ENCODE measurements at regions not wholly inside any gene's neighbourhood (a gene's known extent, or its start where the extent isn't known, plus 50 kb on each side); places are given as distances from the start of the nearest gene placed in this dataset.
"Not testable (repeated sequence)": the region's sequence is repeated elsewhere in the genome, so short reads cannot be mapped to it uniquely, and the experiment has no call there.

GRCh38 chr3:30521156-30521715 is 85.2 kb upstream of the TGFBR2 start:
- DNase-seq (ENCODE audit: low spot score), result no peak

DNA sequence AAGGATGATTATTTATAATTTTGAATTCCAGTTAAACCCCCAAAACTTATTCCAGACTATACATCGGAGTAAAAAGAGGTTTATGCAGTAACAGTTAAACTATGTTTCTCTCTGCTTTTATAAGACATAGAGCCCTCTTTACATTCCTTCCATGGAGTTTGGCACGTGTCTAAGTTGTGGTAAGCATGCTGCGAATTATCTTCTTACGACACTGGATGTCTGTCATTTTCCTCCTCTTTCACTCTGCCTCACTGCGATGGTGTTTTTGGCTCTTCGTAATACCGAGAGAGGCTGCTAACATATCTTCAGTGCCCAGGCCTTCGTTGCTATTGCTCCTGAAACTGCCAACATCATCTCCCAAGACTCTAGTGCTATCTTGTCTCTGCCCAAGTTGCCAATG is 83.9 kb upstream of the TGFBR2 start:
- DNase-seq (ENCODE audit: low spot score), result no peak

GRCh38 chr3:30523366-30523765 is 83.0 kb upstream of the TGFBR2 start:
- DNase-seq (ENCODE audit: low spot score), result no peak

- no peak for DNase-seq (ENCODE audit: low spot score)
Measured at GRCh38 chr3:30524357-30525040, 81.9 kb upstream of the TGFBR2 start.

DNA sequence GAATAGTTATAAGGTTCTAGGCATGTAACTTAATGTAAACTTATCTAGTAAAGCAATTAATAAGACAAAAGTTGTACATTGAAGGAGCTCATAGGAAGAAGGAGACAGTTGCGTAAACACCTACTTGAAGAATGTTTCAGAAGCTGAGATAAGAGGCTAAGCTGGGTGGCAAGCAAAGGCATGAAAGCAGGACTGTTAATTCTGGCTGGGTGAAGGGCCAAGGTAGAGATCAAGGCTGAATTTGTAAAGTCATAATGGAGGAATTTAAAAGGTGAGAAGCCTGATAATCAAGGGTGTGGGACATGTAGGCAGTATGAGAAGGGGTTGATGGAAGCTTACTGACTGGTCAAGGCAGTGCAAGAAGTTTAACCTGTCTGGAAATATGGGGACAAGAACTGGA is 80.4 kb upstream of the TGFBR2 start:
- DNase-seq (ENCODE audit: low spot score), result no peak

DNA sequence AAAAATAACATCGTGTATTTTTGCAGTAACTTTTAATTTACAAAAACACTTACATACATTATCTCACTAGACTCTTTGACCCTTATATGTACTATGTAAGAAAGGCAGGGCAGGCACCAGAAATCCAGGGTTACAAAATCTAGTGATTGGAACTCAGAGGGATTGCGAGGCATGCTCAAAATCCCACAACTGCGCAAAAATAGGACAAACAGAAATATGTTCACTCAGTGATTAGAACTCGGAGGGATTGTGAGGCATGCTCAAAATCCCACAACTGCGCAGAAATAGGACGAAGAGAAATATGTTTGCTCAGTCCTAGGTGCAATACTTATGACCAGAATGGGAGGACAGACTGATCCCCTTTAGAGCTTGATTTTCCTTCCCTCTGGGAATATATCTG is 79.2 kb upstream of the TGFBR2 start:
- DNase-seq (ENCODE audit: low spot score), result no peak

GRCh38 chr3:30527720-30528119 is 78.7 kb upstream of the TGFBR2 start:
- no peak for DNase-seq (ENCODE audit: low spot score)

GRCh38 chr3:30530084-30530483 is 76.3 kb upstream of the TGFBR2 start:
- no peak for DNase-seq (ENCODE audit: low spot score)

- DNase-seq (ENCODE audit: low spot score), result no peak
Measured at GRCh38 chr3:30531017-30531570, 75.3 kb upstream of the TGFBR2 start.

GRCh38 chr3:30535525-30535924 is 70.9 kb upstream of the TGFBR2 start:
- DNase-seq (ENCODE audit: low spot score), result no peak

GRCh38 chr3:30538791-30539190 is 67.6 kb upstream of the TGFBR2 start:
- DNase-seq (ENCODE audit: low spot score), result no peak

- DNase-seq (ENCODE audit: low spot score), result no peak
Measured at GRCh38 chr3:30539206-30539605, 67.2 kb upstream of the TGFBR2 start.

- DNase-seq (ENCODE audit: low spot score), result no peak
Measured at GRCh38 chr3:30539772-30540171, 66.6 kb upstream of the TGFBR2 start.

DNA sequence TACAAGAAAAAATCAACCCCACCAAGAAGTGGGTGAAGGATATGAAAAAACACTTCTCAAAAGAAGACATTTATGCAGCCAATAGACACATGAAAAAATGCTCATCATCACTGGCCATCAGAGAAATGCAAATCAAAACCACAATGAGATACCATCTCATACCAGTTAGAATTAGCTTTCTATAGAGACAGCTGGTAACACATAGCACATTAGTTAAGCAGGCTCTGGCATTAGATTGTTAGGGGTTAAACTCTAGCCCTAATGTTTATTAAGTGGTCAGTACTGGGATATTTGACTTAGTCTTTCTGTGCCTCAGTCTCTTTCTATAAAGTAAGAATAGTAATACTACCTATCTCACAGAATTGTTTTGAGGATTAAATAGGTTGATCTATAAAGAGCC is 65.2 kb upstream of the TGFBR2 start:
- DNase-seq (ENCODE audit: low spot score), result not testable (repeated sequence)

DNA sequence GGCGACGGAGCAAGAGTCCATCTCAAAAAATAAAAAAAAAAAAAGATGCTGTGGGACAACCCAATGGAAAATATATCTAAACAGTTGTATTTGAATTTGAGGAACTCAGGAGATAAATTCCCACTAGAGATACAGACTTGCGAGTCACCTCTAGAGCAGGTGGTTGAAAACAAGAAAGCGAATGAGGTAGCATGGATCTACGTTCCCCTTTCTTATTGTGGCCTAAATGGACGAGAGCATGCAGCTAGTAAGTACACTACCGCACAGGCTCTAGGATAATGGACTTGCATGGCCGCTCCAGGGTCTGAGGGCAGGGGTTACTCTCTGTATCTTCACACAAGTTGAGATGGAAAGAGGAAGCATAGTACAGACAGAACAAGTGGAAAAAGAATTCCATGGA is 63.5 kb upstream of the TGFBR2 start:
- DNase-seq (ENCODE audit: low spot score), result no peak

GRCh38 chr3:30544812-30545211 is 61.6 kb upstream of the TGFBR2 start:
- no peak for DNase-seq (ENCODE audit: low spot score)

GRCh38 chr3:30546934-30547333 is 59.5 kb upstream of the TGFBR2 start:
- no peak for DNase-seq (ENCODE audit: low spot score)

GRCh38 chr3:30547716-30548115 is 58.7 kb upstream of the TGFBR2 start:
- no peak for DNase-seq (ENCODE audit: low spot score)

DNA sequence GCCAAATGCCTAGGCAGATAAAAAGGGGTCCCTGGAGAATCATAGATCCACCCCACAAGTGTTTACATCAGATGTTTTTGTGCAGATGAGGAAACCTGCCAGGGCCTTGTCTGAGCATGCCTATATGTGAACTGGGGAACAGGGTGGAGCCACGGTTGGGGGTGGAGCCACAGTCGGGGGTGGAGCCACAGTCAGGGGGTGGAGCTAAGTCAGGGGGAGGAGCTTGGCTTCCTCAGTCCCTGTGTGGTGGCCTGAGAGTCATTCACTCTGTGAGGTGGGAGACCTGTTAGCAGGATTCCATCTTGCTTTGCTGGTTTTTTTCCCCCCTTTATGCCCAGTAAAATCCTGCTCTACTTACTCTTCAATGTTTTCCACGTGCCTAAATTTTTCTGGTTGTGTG is 57.8 kb upstream of the TGFBR2 start:
- DNase-seq (ENCODE audit: low spot score), result no peak

- DNase-seq (ENCODE audit: low spot score), result no peak
Measured at GRCh38 chr3:30549600-30549999, 56.8 kb upstream of the TGFBR2 start.

DNA sequence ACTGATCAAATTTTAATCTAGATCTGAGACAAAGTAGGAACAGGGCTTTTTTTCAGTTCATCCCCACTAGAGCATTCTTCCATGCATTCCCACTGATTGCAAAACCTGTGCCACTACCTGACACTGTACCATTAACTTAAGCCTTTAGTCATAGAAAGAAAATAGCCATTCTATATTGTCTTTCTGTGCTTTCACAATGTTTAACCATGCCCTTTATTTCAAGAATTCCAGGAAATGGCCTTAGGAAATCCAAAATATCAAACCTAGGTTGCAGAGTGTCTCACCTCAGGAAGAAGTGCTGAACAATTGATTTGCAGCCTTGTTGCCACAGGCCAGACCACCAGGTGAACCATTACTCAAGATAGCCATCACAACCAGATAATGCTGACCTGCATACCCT is 56.2 kb upstream of the TGFBR2 start:
- no peak for DNase-seq (ENCODE audit: low spot score)

DNA sequence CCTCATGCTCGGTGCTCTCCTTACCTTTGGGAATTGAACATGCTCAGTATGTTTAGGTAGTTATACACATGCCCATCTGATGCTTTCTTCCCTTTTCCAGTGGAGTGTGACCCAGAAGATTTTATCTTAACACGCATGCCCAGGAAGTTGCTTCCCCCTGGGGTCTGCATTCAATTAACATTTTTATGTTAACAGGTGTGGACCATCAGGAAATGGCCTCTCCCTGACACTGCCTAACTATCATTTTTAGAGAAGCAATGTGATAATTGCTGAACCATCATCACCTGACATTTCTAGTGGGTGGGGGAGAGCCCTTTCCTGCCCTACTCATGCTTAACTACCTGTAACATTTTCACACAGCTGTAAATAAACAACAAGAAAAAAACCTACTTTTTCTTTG is 55.1 kb upstream of the TGFBR2 start:
- no peak for DNase-seq (ENCODE audit: low spot score)

DNA sequence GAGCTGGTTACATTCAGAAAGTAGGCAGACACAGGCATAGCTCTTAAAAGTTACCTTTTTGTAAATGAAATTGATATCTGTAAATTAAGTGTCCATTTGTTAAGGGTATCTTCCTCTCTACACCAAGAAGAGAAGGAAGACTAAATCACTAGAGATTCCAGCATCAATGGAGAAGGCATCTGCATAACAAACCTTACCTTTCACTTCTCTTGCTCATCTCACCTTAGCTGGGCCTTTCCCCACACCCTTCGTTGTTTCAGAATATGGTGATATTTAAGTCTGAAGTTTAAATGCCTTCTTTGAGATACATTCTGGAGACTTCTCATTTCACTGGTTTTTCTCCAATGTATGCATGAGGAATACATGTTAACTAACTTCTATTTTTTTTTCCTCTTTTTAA is 54.5 kb upstream of the TGFBR2 start:
- no peak for DNase-seq (ENCODE audit: low spot score)

All from Ammon's horn (tissue), 1 donor.